ENCODE measurements at regions not wholly inside any gene's neighbourhood (a gene's known extent, or its start where the extent isn't known, plus 50 kb on each side); places are given as distances from the start of the nearest gene placed in this dataset.

- TF ChIP-seq CTCF (IDR thresholded peaks at IDR 0.05) (no peak), POLR2A (IDR thresholded peaks at IDR 0.05) (no peak)
Observed at GRCh38 chr2:16035747-16036745, 95.7 kb downstream of the MYCN start.

Measured in thyroid gland (tissue), 4 donors.